ENCODE measurements at regions not wholly inside any gene's neighbourhood (a gene's known extent, or its start where the extent isn't known, plus 50 kb on each side); places are given as distances from the start of the nearest gene placed in this dataset.

DNA sequence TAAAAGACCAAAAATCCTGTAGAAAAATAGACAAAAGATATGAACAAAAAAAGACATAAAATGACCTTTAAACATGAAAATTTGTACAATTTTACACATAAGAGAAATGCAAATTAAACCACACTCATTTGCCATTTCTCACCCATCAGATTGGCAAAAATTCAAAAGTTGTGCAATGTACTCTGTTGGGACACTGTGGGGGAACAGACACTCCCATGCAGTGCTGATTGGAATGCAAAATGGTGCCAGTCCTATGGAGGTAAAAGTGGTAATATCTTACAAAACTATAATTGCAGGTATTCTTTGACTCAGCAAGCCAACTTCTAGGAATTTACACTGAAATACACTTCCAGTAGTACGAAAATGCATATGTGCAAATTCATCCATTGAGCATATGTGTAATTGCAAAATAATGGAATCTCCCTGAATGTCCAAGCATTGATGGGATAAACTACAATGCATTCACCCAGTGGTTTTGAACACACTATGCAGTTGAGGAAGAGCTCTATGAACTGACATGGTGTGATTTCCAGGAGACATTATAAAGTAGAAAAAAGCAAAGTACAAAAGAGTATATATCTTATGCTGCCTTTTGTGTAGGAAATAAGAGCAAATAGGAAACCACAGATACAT lies 201.8 kb upstream of the ZNF521 start:
- TF ChIP-seq CTCF (conservative IDR thresholded peaks at IDR 0.05; ENCODE audit: control insufficient read depth, insufficient read depth, low read depth, low read length): no peak
- DNase-seq (ENCODE audit: low read depth): no peak

GRCh38 chr18:25544546-25545287 lies 192.8 kb upstream of the ZNF521 start:
- no peak for TF ChIP-seq CTCF (conservative IDR thresholded peaks at IDR 0.05; ENCODE audit: control insufficient read depth, insufficient read depth, low read depth, low read length)

More for the DNA sequence above, 201.8 kb upstream of the ZNF521 start:
- H3K4me3 ChIP-seq (ENCODE audit: control insufficient read depth, low read depth, low read length): no peak overlapping the region

GRCh38 chr18:25538175-25538922 lies 186.4 kb upstream of the ZNF521 start:
- no peak for TF ChIP-seq CTCF (conservative IDR thresholded peaks at IDR 0.05; ENCODE audit: control insufficient read depth, insufficient read depth, low read depth, low read length)
- no peak overlapping the region for H3K4me3 ChIP-seq (ENCODE audit: control insufficient read depth, low read depth, low read length)
- no peak for DNase-seq (ENCODE audit: low read depth)

More at GRCh38 chr18:25544546-25545287, 192.8 kb upstream of the ZNF521 start:
- H3K4me3 ChIP-seq (ENCODE audit: control insufficient read depth, low read depth, low read length): no peak overlapping the region
- DNase-seq (ENCODE audit: low read depth): no peak

GRCh38 chr18:25535495-25535894 lies 183.5 kb upstream of the ZNF521 start:
- no peak for DNase-seq (ENCODE audit: low read depth)
- H3K4me3 ChIP-seq (ENCODE audit: control insufficient read depth, low read depth, low read length): no peak overlapping the region
- no peak for TF ChIP-seq CTCF (conservative IDR thresholded peaks at IDR 0.05; ENCODE audit: control insufficient read depth, insufficient read depth, low read depth, low read length)

- no peak overlapping the region for H3K4me3 ChIP-seq (ENCODE audit: control insufficient read depth, low read depth, low read length)
- TF ChIP-seq CTCF (conservative IDR thresholded peaks at IDR 0.05; ENCODE audit: control insufficient read depth, insufficient read depth, low read depth, low read length): no peak
- DNase-seq (ENCODE audit: low read depth): no peak
Measured at GRCh38 chr18:25534401-25534800, 182.4 kb upstream of the ZNF521 start.

DNA sequence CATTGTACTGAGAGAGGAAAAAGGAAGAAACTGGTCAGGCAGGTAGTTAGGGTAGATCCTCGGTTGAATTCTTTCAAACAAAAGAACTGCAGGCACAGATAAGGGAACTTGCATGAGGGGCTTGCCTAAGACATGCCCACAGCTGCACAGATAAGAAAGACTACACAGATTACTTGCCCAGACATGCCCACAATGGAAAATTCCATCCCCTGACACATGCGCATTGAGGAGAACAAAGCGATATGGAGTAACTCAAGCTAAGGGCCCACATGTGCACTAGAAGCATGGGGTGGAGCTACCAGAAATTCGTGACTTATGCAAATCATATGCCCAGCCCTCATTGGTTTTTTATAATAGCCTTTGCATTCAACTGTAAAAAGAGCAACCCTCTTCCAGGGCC lies 181.3 kb upstream of the ZNF521 start:
- no peak for DNase-seq (ENCODE audit: low read depth)
- H3K4me3 ChIP-seq (ENCODE audit: control insufficient read depth, low read depth, low read length): no peak overlapping the region
- TF ChIP-seq CTCF (conservative IDR thresholded peaks at IDR 0.05; ENCODE audit: control insufficient read depth, insufficient read depth, low read depth, low read length): no peak

Data from fibroblast of mammary gland (primary cell).